GM12891 (cell line): ENCODE measurements at regions not wholly inside any gene's neighbourhood (a gene's known extent, or its start where the extent isn't known, plus 50 kb on each side); places are given as distances from the start of the nearest gene placed in this dataset.
"Not testable (repeated sequence)": the region's sequence is repeated elsewhere in the genome, so short reads cannot be mapped to it uniquely, and the experiment has no call there.

ENCODE experiments used
- DNase-seq: peaks from one replicate; pipeline ENCODE4 v3.0.0; 2011; ENCODE audit warnings: low spot score; ENCODE audit not compliant: insufficient read length
- FAIRE-seq: peaks from 2 replicates; lab custom pipeline; 2011; peaks lifted over from hg19 to GRCh38; lab: Jason Lieb, UNC
- PAX5 ChIP-seq: IDR thresholded peaks from 2 replicates; pipeline ENCODE4 v1.6.1; 2011; ENCODE audit warnings: low read length, moderate library complexity, mild to moderate bottlenecking; ENCODE audit not compliant: insufficient read depth, severe bottlenecking
- POLR2A ChIP-seq: IDR thresholded peaks from 2 replicates; pipeline ENCODE4 v1.6.1; 2011; ENCODE audit warnings: low read depth, low read length, control low read depth
- POLR2AphosphoS5 ChIP-seq: IDR thresholded peaks from 2 replicates; pipeline ENCODE4 v1.6.1; 2011; ENCODE audit warnings: low read depth, low read length, control low read depth
- POU2F2 ChIP-seq: IDR thresholded peaks from 2 replicates; pipeline ENCODE4 v1.6.1; 2011; ENCODE audit warnings: low read depth, mild to moderate bottlenecking, control low read depth, low read length, moderate library complexity
- SPI1 ChIP-seq: IDR thresholded peaks from 2 replicates; pipeline ENCODE4 v1.6.1; 2011; ENCODE audit warnings: low read depth, low read length, control low read depth
- TAF1 ChIP-seq: IDR thresholded peaks from 2 replicates; pipeline ENCODE4 v1.6.1; 2011; ENCODE audit warnings: low read depth, low read length, control low read depth

- FAIRE-seq (no peak), DNase-seq (no peak)
- no peak for TF ChIP-seq POLR2AphosphoS5
- TF ChIP-seq PAX5 = no peak
- TF ChIP-seq POLR2A = no peak
- no peak for TF ChIP-seq TAF1
- TF ChIP-seq POU2F2 = no peak
- TF ChIP-seq SPI1 = no peak
Measured at GRCh38 chr6:159642995-159643394, 50.0 kb downstream of the SOD2 start.

- TF ChIP-seq POLR2A = no peak
- no peak for TF ChIP-seq POU2F2
- TF ChIP-seq POLR2AphosphoS5 = no peak
- no peak for TF ChIP-seq SPI1
- TF ChIP-seq TAF1 = no peak
- no peak for TF ChIP-seq PAX5
- DNase-seq = no peak
- FAIRE-seq = no peak
Measured at GRCh38 chr6:159642481-159642880, 50.6 kb downstream of the SOD2 start.

GRCh38 chr6:159640722-159641482 is 52.1 kb downstream of the SOD2 start:
- FAIRE-seq (no peak), DNase-seq (no peak)
- TF ChIP-seq POLR2AphosphoS5 (no peak), POU2F2 (no peak), PAX5 (no peak), POLR2A (no peak), TAF1 (no peak), SPI1 (no peak)

GRCh38 chr6:159640322-159640721 is 52.7 kb downstream of the SOD2 start:
- no peak for TF ChIP-seq POLR2A
- TF ChIP-seq PAX5 = no peak
- TF ChIP-seq POU2F2 = no peak
- no peak for TF ChIP-seq TAF1
- TF ChIP-seq SPI1 = no peak
- TF ChIP-seq POLR2AphosphoS5 = no peak
- no peak for FAIRE-seq
- no peak for DNase-seq

- no peak for FAIRE-seq
- TF ChIP-seq SPI1 (no peak), TAF1 (no peak), POLR2A (no peak), POLR2AphosphoS5 (no peak), PAX5 (no peak), POU2F2 (no peak)
- no peak for DNase-seq
Measured at GRCh38 chr6:159639721-159640120, 53.3 kb downstream of the SOD2 start.

DNA sequence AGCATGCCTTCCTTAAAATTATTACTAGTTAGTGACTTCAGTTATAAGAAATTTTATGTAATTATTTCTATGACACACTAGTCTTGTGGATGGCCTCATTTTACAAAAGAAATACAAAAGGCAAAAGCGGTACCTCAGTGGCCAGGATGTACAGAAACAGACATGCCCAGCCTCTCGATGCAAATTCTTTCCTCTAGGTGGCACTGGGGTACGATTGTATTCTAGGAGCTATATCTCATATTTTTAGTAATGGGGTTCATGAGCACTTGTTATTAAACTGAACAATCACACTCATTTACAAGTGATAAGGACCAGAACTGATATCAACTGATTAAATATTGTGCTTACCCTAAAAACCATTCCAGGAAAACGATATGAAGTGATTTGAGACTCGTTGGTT is 59.8 kb downstream of the SOD2 start:
- DNase-seq (no peak), FAIRE-seq (no peak)
- TF ChIP-seq TAF1 = no peak
- TF ChIP-seq POLR2AphosphoS5 = no peak
- TF ChIP-seq POLR2A = no peak
- no peak for TF ChIP-seq SPI1
- TF ChIP-seq POU2F2 = no peak
- TF ChIP-seq PAX5 = no peak

GRCh38 chr6:159631886-159632285 is 61.2 kb downstream of the SOD2 start:
- no peak for TF ChIP-seq POLR2A
- TF ChIP-seq POU2F2 = no peak
- TF ChIP-seq POLR2AphosphoS5 = no peak
- TF ChIP-seq TAF1 = no peak
- no peak for TF ChIP-seq SPI1
- TF ChIP-seq PAX5 = no peak
- FAIRE-seq (no peak), DNase-seq (no peak)

DNA sequence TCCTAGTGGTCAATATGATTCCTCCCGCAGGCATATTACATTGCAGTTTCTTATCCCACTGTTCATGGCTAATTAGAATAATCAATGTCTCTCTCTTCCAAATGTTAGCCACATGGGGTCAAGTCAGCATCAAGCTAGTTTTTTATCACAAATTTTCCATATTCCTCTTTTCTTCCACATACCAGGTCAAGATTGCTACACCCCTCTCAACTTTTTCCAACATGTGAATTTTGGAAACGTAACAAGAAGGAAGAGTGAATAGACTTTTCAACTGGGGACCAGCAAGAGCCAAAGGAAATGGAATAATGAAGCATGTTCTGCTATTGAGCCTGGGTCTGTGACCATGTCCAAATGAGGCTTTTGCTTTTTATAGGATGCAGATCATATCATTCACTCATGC is 65.1 kb downstream of the SOD2 start:
- FAIRE-seq = no peak
- TF ChIP-seq TAF1 = no peak
- DNase-seq = no peak

GRCh38 chr6:159626506-159626905 is 66.5 kb downstream of the SOD2 start:
- not testable (repeated sequence) for DNase-seq, FAIRE-seq

DNA sequence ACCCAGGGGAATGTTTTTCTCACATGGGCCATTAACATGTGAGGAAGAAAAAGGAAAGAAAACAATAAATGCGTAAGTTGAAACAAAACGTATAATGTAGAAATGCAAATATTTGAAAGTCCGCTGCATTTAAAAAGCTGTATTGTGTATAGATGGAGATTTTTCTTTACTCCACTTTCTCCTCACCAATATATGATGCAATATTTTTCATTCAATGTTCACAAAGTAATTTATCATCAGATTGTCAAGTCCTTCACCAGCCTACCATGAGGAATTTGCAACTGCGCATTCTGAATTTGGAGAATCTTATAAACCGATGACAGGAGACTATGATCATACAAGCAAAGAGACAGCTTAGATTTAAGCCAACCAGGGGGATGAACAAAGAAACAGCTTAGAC is 69.9 kb downstream of the SOD2 start:
- no peak for TF ChIP-seq PAX5
- no peak for TF ChIP-seq SPI1
- TF ChIP-seq TAF1 = no peak
- TF ChIP-seq POLR2A = no peak
- TF ChIP-seq POU2F2 = no peak
- no peak for TF ChIP-seq POLR2AphosphoS5
- DNase-seq (no peak), FAIRE-seq (no peak)
